ENCODE measurements at regions not wholly inside any gene's neighbourhood (a gene's known extent, or its start where the extent isn't known, plus 50 kb on each side); places are given as distances from the start of the nearest gene placed in this dataset.

DNA sequence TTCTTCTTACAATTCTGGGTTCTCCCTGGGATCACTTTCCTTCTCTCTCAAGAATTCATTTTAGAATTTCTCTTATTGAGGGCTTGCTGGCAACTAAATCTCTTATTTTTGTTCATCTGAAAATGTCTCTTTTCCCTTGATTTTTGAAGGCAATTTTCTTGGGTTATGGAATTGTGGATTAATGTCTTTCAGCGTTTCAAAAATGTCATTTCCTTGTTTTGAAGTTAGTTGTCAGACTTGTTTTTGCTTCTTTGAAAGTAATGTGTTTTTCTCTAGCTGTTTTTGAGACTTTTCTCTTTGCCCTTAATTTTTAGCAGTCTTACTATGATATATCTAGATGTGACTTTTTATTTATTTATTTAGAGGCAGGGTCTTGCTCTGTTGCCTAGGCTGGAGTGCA lies 205.7 kb downstream of the CHIC2 start:
- Histone ChIP-seq H3K36me3 (ENCODE audit: low read depth, missing control alignments) (no peaks in the 10 kb centered on the region), H3K9me3 (no peaks in the 10 kb centered on the region), H3K27me3 (no peaks in the 10 kb centered on the region), H3K27ac (no peak overlapping the region), H3K4me3 (no peak overlapping the region), H3K4me1 (peaks cover 15% of the 10 kb centered on the region)
- TF ChIP-seq POLR2A (IDR thresholded peaks at IDR 0.05), result no peak
- TF ChIP-seq, protein P1, sequence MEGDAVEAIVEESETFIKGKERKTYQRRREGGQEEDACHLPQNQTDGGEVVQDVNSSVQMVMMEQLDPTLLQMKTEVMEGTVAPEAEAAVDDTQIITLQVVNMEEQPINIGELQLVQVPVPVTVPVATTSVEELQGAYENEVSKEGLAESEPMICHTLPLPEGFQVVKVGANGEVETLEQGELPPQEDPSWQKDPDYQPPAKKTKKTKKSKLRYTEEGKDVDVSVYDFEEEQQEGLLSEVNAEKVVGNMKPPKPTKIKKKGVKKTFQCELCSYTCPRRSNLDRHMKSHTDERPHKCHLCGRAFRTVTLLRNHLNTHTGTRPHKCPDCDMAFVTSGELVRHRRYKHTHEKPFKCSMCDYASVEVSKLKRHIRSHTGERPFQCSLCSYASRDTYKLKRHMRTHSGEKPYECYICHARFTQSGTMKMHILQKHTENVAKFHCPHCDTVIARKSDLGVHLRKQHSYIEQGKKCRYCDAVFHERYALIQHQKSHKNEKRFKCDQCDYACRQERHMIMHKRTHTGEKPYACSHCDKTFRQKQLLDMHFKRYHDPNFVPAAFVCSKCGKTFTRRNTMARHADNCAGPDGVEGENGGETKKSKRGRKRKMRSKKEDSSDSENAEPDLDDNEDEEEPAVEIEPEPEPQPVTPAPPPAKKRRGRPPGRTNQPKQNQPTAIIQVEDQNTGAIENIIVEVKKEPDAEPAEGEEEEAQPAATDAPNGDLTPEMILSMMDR (IDR thresholded peaks at IDR 0.05), result no peak
- WGBS, 2 donors, result 92 to 94% methylated on average over 1 of the region's 1 CpG
- intact Hi-C loops (cut with DNase I; ENCODE audit: low total_unique reads), result no loop called here
- DNase-seq, result no peak

DNA sequence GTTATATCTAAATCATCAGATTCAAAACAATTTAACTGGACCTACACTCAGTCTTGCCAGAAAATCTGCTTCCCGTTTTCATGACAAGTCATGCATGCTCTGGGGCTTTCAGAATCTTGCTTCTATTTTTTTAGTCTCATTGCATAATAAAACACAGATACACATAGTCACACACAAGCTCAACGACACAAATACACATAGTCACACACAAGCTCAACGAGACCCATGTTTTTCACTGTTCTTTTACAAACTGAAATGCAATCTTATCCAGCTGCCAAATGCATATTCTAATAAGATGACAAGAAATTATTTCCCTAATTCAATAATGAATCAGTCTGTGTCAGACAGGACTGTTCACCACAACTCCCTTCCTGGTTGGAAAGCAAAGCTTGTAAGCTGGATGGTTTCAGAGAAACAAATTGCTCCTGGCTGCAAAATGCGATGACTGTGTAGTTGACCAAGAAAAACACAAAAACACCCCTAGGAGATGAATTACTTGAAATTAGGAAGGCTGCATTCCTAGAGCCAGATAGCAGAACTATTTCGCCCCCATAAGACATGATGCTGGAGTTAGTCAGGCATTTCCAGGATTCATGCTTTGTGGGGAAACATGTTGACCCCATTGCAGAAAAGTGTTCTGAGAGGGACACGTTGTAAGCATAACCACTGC lies 208.7 kb downstream of the CHIC2 start:
- intact Hi-C loops (cut with DNase I; ENCODE audit: low total_unique reads), result no loop called here
- no peaks in the 10 kb centered on the region for H3K27me3 ChIP-seq
- H3K36me3 ChIP-seq (ENCODE audit: low read depth, missing control alignments), result no peaks in the 10 kb centered on the region
- peaks cover 5% of the 10 kb centered on the region for H3K4me1 ChIP-seq
- WGBS, 2 donors, result 41 to 55% methylated on average over 6 of the region's 6 CpGs
- peak; percentile 23 for DNase-seq
- no peaks in the 10 kb centered on the region for H3K9me3 ChIP-seq
- H3K4me3 ChIP-seq, result no peak overlapping the region
- no peak for TF ChIP-seq POLR2A (IDR thresholded peaks at IDR 0.05)
- TF ChIP-seq, protein P1 (IDR thresholded peaks at IDR 0.05), result no peak
- no peak overlapping the region for H3K27ac ChIP-seq

GRCh38 chr4:53854991-53855568 lies 209.3 kb downstream of the CHIC2 start:
- no peak for DNase-seq
- intact Hi-C loops (cut with DNase I; ENCODE audit: low total_unique reads), result no loop called here
- TF ChIP-seq, protein P1 (IDR thresholded peaks at IDR 0.05), result no peak
- no peak for TF ChIP-seq POLR2A (IDR thresholded peaks at IDR 0.05)
- Histone ChIP-seq H3K27ac (no peak overlapping the region), H3K36me3 (ENCODE audit: low read depth, missing control alignments) (no peaks in the 10 kb centered on the region), H3K4me3 (no peak overlapping the region), H3K27me3 (no peaks in the 10 kb centered on the region), H3K9me3 (no peaks in the 10 kb centered on the region), H3K4me1 (peaks cover 5% of the 10 kb centered on the region)
- WGBS, 2 donors, result 65 to 73% methylated on average over 3 of the region's 3 CpGs

GRCh38 chr4:53852343-53852742 lies 212.1 kb downstream of the CHIC2 start:
- 62 to 76% methylated on average over 5 of the region's 5 CpGs for WGBS, 2 donors
- intact Hi-C loops (cut with DNase I; ENCODE audit: low total_unique reads), result no loop called here

More at GRCh38 chr4:53852343-53852742, 212.1 kb downstream of the CHIC2 start:
- Histone ChIP-seq H3K36me3 (ENCODE audit: low read depth, missing control alignments) (no peaks in the 10 kb centered on the region), H3K27me3 (no peaks in the 10 kb centered on the region), H3K27ac (no peak overlapping the region), H3K4me3 (no peak overlapping the region), H3K9me3 (no peaks in the 10 kb centered on the region), H3K4me1 (peaks cover 15% of the 10 kb centered on the region)
- no peak for DNase-seq
- TF ChIP-seq, protein P1 (IDR thresholded peaks at IDR 0.05), result no peak
- no peak for TF ChIP-seq POLR2A (IDR thresholded peaks at IDR 0.05)
